ENCODE measurements at regions not wholly inside any gene's neighbourhood (a gene's known extent, or its start where the extent isn't known, plus 50 kb on each side); places are given as distances from the start of the nearest gene placed in this dataset.

DNA sequence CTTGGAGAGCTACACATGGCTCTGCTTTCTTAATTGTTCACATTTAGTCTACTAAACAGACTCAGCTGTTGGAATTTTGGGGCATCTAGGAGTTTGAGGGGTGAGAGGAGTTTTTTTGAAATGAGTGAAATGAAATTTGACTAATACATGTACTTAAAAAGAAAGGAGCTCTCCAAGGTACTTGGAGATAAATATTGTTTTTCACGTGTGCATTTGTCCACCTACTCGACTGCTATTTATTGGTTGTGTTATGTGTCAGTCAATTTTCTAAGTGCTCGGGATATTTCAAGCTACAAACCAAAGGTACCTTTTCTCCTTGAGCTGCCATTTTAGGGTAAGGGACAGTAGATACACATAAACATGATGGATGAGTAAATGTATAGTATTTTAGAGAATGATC lies 697.0 kb downstream of the LIG4 start:
- no peak for ATAC-seq (replicated peaks)
- no peaks in the 10 kb centered on the region for H3K36me3 Mint-ChIP-seq (ENCODE audit: insufficient read depth)

DNA sequence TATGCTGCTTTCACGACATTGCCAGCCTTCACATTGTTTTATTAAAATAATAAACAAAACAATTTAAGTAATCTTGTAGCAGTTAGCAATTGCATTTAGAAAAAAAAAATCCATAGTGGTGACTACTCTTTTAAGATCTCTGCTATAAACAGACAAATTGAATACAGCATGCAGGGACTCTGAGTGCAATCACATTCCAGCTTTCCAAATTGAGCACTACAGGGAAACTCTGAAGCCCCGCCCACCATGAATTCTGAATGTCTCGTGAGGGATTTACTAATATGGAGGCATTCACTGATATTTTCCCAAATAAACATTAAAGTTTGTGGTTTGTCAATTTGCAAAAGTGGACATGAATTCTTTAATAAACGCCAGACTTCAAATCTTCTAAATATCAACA lies 698.8 kb downstream of the LIG4 start:
- DNase-seq: no peak
- Mint-ChIP-seq H3K4me3 (no peak overlapping the region), H3K4me1 (ENCODE audit: low read depth in 2 of 2) (peaks cover 0 to 2% of the 10 kb centered on the region in 2 donors), H3K27me3 (no peaks in the 10 kb centered on the region), H3K36me3 (ENCODE audit: insufficient read depth) (no peaks in the 10 kb centered on the region), H3K9me3 (peaks cover 17 to 22% of the 10 kb centered on the region in 2 donors), H3K27ac (no peak overlapping the region)
- no peak for ATAC-seq (replicated peaks)

More for the DNA sequence above, 697.0 kb downstream of the LIG4 start:
- Mint-ChIP-seq H3K27ac (no peak overlapping the region), H3K4me1 (ENCODE audit: low read depth in 2 of 2) (peaks cover 0 to 2% of the 10 kb centered on the region in 2 donors), H3K9me3 (peaks cover 17 to 21% of the 10 kb centered on the region in 2 donors), H3K4me3 (no peak overlapping the region), H3K27me3 (no peaks in the 10 kb centered on the region)
- no peak for DNase-seq

GRCh38 chr13:107512551-107512950 lies 702.8 kb downstream of the LIG4 start:
- Mint-ChIP-seq H3K4me1 (ENCODE audit: low read depth in 2 of 2) (no peaks in the 10 kb centered on the region), H3K27me3 (no peaks in the 10 kb centered on the region), H3K36me3 (ENCODE audit: insufficient read depth) (no peaks in the 10 kb centered on the region), H3K9me3 (peaks cover 8 to 23% of the 10 kb centered on the region in 2 donors), H3K4me3 (no peak overlapping the region), H3K27ac (no peak overlapping the region)
- ATAC-seq (replicated peaks) (no peak), DNase-seq (no peak)

- Mint-ChIP-seq H3K4me1 (ENCODE audit: low read depth in 2 of 2) (no peaks in the 10 kb centered on the region), H3K4me3 (no peak overlapping the region), H3K36me3 (ENCODE audit: insufficient read depth) (no peaks in the 10 kb centered on the region), H3K9me3 (peaks cover under 1 to 5% of the 10 kb centered on the region in 2 donors), H3K27ac (no peak overlapping the region), H3K27me3 (no peaks in the 10 kb centered on the region)
- no peak for DNase-seq
- ATAC-seq (replicated peaks): no peak
These were observed 717.7 kb downstream of the LIG4 start for GRCh38 chr13:107497661-107498060.

- Mint-ChIP-seq H3K9me3 (peaks cover 10 to 12% of the 10 kb centered on the region in 2 donors), H3K4me1 (ENCODE audit: low read depth in 2 of 2) (no peaks in the 10 kb centered on the region), H3K27ac (no peak overlapping the region), H3K27me3 (no peaks in the 10 kb centered on the region), H3K4me3 (no peak overlapping the region), H3K36me3 (ENCODE audit: insufficient read depth) (no peaks in the 10 kb centered on the region)
- DNase-seq (no peak), ATAC-seq (replicated peaks) (no peak)
These were observed 722.1 kb downstream of the LIG4 start for GRCh38 chr13:107493266-107493665.

GRCh38 chr13:107482688-107483087 lies 732.6 kb downstream of the LIG4 start:
- H3K4me3 Mint-ChIP-seq: no peak overlapping the region
- peaks cover 2 to 20% of the 10 kb centered on the region in 2 donors for H3K9me3 Mint-ChIP-seq
- ATAC-seq (replicated peaks) (no peak), DNase-seq (no peak)
- no peaks in the 10 kb centered on the region for H3K36me3 Mint-ChIP-seq (ENCODE audit: insufficient read depth)
- no peak overlapping the region for H3K27ac Mint-ChIP-seq
- H3K27me3 Mint-ChIP-seq: no peaks in the 10 kb centered on the region
- H3K4me1 Mint-ChIP-seq (ENCODE audit: low read depth in 2 of 2): no peaks in the 10 kb centered on the region

DNA sequence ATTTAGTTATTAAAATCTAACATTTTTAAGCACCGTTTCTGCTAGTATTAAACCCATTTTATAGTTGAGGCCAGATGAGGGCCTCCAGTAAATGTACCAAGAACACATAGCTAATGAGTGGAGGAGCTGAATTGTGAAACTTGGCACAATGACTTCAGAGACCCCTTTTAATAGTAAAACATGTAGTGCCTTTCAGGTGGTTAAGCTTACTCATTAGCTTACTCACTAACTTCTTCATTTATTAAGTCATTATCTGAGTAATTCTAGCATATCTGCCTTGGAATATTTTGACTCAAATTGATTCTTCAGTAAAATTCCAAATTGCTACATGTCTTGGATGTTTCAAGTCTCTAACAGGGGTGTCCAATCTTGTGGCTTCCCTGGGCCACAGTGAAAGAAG lies 735.2 kb downstream of the LIG4 start:
- Mint-ChIP-seq H3K4me1 (ENCODE audit: low read depth in 2 of 2) (no peaks in the 10 kb centered on the region), H3K36me3 (ENCODE audit: insufficient read depth) (no peaks in the 10 kb centered on the region), H3K27ac (no peak overlapping the region), H3K4me3 (no peak overlapping the region), H3K9me3 (peaks cover 4 to 12% of the 10 kb centered on the region in 2 donors), H3K27me3 (no peaks in the 10 kb centered on the region)
- ATAC-seq (replicated peaks): no peak
- no peak for DNase-seq

- H3K4me3 Mint-ChIP-seq: no peak overlapping the region
- peaks cover 4 to 10% of the 10 kb centered on the region in 2 donors for H3K9me3 Mint-ChIP-seq
- ATAC-seq (replicated peaks) (no peak), DNase-seq (no peak)
- H3K36me3 Mint-ChIP-seq (ENCODE audit: insufficient read depth): no peaks in the 10 kb centered on the region
- H3K27me3 Mint-ChIP-seq: no peaks in the 10 kb centered on the region
- H3K4me1 Mint-ChIP-seq (ENCODE audit: low read depth in 2 of 2): no peaks in the 10 kb centered on the region
- no peak overlapping the region for H3K27ac Mint-ChIP-seq
These were observed 737.5 kb downstream of the LIG4 start for GRCh38 chr13:107477772-107478379.

DNA sequence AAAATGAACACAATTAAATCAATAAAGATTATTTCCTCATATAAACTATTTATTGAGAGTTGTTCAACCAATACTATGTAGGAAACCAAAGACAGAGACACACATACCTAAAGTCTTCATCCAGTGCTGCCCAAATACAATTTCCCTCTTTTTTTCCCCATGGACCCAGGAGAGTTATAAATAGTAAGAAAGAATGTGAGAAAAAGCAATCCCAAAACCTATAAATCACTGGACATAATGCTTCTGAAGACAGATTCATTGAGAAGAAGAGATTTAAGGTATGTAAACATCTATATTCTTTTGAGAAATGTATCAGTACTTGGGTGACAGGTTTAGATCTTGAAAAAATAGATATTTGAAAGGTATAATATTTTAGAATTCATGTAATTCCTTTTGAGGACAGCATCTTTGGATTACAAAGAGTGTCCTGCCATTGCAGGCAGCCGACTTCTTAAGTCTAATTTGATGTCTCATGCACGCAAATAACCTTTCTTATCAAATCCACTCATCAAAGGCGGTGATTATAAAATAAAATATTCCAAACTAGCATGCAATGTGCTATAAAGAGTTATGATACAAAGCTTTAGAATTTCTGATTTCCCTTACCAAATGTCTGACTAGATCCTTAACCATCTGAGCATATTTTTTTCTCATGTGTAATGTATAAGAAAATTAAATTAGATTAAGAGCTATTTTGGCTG lies 739.4 kb downstream of the LIG4 start:
- Mint-ChIP-seq H3K27ac (no peak overlapping the region), H3K9me3 (peaks cover 0 to 5% of the 10 kb centered on the region in 2 donors), H3K4me3 (no peak overlapping the region), H3K27me3 (no peaks in the 10 kb centered on the region), H3K36me3 (ENCODE audit: insufficient read depth) (no peaks in the 10 kb centered on the region), H3K4me1 (ENCODE audit: low read depth in 2 of 2) (no peaks in the 10 kb centered on the region)
- DNase-seq (no peak), ATAC-seq (replicated peaks) (no peak)

GRCh38 chr13:107473253-107473652 lies 742.1 kb downstream of the LIG4 start:
- Mint-ChIP-seq H3K27me3 (no peaks in the 10 kb centered on the region), H3K4me1 (ENCODE audit: low read depth in 2 of 2) (no peaks in the 10 kb centered on the region), H3K4me3 (no peak overlapping the region), H3K27ac (no peak overlapping the region), H3K36me3 (ENCODE audit: insufficient read depth) (no peaks in the 10 kb centered on the region), H3K9me3 (peaks cover 0 to 7% of the 10 kb centered on the region in 2 donors)
- ATAC-seq (replicated peaks) (no peak), DNase-seq (no peak)

DNA sequence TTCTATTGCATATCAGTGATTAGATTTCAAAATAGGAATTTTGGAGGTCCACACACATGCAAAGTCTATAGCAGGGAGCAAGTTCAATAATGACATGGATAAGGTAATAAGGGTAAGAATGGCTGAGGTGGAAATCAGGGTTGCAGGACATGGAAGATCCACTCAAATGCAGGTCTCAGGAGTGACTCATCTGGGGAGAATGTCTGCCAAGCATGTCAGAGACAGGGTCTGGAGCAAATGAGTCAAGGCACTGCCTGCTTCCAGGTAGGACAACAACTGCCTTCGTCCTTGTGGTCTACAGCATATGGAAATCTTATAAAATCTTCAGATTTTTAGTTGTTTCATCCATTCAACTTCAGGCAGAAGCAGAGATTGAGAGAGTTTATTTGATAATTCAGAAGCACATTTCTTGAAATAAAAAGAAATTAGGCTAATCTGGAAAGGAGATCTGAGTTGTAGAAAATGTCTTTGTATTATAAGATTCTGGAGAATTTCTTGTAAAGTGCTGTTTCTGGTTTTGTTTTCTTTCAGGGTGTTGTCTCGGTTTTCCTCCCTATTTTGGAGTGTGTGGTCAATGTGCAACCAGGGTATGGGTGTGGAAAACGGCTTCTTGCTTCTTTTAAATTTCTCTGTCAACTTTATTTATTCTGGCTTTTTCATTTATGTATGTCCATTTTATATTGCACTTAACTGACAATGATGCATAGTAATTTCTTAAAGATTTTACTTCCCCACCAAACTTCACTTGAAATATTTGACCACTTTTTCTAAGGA lies 748.8 kb downstream of the LIG4 start:
- DNase-seq: no peak
- no peak overlapping the region for H3K4me3 Mint-ChIP-seq

GRCh38 chr13:107462501-107462900 lies 752.8 kb downstream of the LIG4 start:
- Mint-ChIP-seq H3K9me3 (peaks cover 1 to 6% of the 10 kb centered on the region in 2 donors), H3K4me3 (no peak overlapping the region), H3K4me1 (ENCODE audit: low read depth in 2 of 2) (no peaks in the 10 kb centered on the region), H3K36me3 (ENCODE audit: insufficient read depth) (no peaks in the 10 kb centered on the region), H3K27me3 (no peaks in the 10 kb centered on the region), H3K27ac (no peak overlapping the region)
- DNase-seq (no peak), ATAC-seq (replicated peaks) (no peak)

More for the DNA sequence above, 748.8 kb downstream of the LIG4 start:
- H3K36me3 Mint-ChIP-seq (ENCODE audit: insufficient read depth): no peaks in the 10 kb centered on the region
- H3K4me1 Mint-ChIP-seq (ENCODE audit: low read depth in 2 of 2): no peaks in the 10 kb centered on the region
- H3K9me3 Mint-ChIP-seq: peaks cover 0 to 2% of the 10 kb centered on the region in 2 donors
- ATAC-seq (replicated peaks): no peak
- H3K27me3 Mint-ChIP-seq: no peaks in the 10 kb centered on the region
- no peak overlapping the region for H3K27ac Mint-ChIP-seq

DNA sequence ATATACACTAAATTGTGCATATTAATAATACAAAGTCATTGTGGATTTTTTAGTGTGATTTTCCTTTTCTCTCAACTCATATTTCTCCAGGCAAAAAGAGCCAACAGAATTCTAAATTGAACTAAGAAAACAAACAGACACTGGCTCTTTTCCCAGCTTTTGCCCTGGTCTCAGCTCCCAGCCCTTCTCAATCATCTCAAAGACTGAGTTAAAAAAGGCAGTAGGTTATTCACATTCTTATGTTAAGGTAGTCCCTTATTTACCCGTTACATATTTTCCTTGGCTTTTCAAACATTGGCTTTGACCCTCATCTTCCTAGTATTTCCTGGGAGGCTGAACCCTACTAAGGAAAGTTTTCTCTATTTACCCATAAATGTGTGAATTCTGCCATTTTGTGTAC lies 753.6 kb downstream of the LIG4 start:
- peaks cover 1 to 6% of the 10 kb centered on the region in 2 donors for H3K9me3 Mint-ChIP-seq
- H3K27me3 Mint-ChIP-seq: no peaks in the 10 kb centered on the region
- no peaks in the 10 kb centered on the region for H3K4me1 Mint-ChIP-seq (ENCODE audit: low read depth in 2 of 2)
- no peak overlapping the region for H3K27ac Mint-ChIP-seq
- DNase-seq: no peak
- no peaks in the 10 kb centered on the region for H3K36me3 Mint-ChIP-seq (ENCODE audit: insufficient read depth)
- ATAC-seq (replicated peaks): no peak
- H3K4me3 Mint-ChIP-seq: no peak overlapping the region

- no peak for ATAC-seq (replicated peaks)
- H3K27ac Mint-ChIP-seq: no peak overlapping the region
- peaks cover 1 to 6% of the 10 kb centered on the region in 2 donors for H3K9me3 Mint-ChIP-seq
- H3K4me3 Mint-ChIP-seq: no peak overlapping the region
- DNase-seq: no peak
- no peaks in the 10 kb centered on the region for H3K27me3 Mint-ChIP-seq
- no peaks in the 10 kb centered on the region for H3K36me3 Mint-ChIP-seq (ENCODE audit: insufficient read depth)
- no peaks in the 10 kb centered on the region for H3K4me1 Mint-ChIP-seq (ENCODE audit: low read depth in 2 of 2)
These were observed 755.9 kb downstream of the LIG4 start for GRCh38 chr13:107459430-107459829.

All from effector memory CD8-positive, alpha-beta T cell (primary cell).